T-helper 17 cell (primary cell): ENCODE measurements at regions not wholly inside any gene's neighbourhood (a gene's known extent, or its start where the extent isn't known, plus 50 kb on each side); places are given as distances from the start of the nearest gene placed in this dataset.
"Not testable (repeated sequence)": the region's sequence is repeated elsewhere in the genome, so short reads cannot be mapped to it uniquely, and the experiment has no call there.

Source experiments
- ATAC-seq: fragments of 150-1000 bp; cut with Tn5 transposase; 2 replicates; pipeline ENCODE4 v1.10.0; 2021; ENCODE audit warnings: mild to moderate bottlenecking, moderate library complexity
- DNase-seq, 3 donors: peaks; one replicate each; pipeline versions ENCODE4 v3.0.0 to v3.0.0-alpha.2; 2020 to 2021
- H3K9me3 ChIP-seq: one replicate; pipeline ENCODE4 v1.7.0; 2013; ENCODE audit warnings: low read length, mild to moderate bottlenecking; ENCODE audit not compliant: control insufficient read depth, poor library complexity, severe bottlenecking
- H3K27ac Mint-ChIP-seq: one replicate; pipeline ENCODE4 v1.8.0; 2022; ENCODE audit warnings: mild to moderate bottlenecking, moderate library complexity, mixed read lengths
- H3K27me3 Mint-ChIP-seq: one replicate; pipeline ENCODE4 v1.8.0; 2022; ENCODE audit warnings: mixed read lengths
- H3K36me3 Mint-ChIP-seq: one replicate; pipeline ENCODE4 v1.8.0; 2022; ENCODE audit warnings: low read depth, mixed read lengths
- H3K4me1 Mint-ChIP-seq: one replicate; pipeline ENCODE4 v1.8.0; 2022; ENCODE audit warnings: mild to moderate bottlenecking, mixed read lengths
- H3K4me3 Mint-ChIP-seq: one replicate; pipeline ENCODE4 v1.8.0; 2022; ENCODE audit warnings: mild to moderate bottlenecking, moderate library complexity, mixed read lengths

- no peak overlapping the region for H3K4me3 Mint-ChIP-seq
These were observed 75.3 kb upstream of the POMP start for GRCh38 chr13:28583651-28584091.

GRCh38 chr13:28582892-28583240 lies 76.1 kb upstream of the POMP start:
- Mint-ChIP-seq H3K4me1 (peaks cover 15% of the 10 kb centered on the region), H3K27ac (no peak overlapping the region)
- DNase-seq = no peak

More at GRCh38 chr13:28583651-28584091, 75.3 kb upstream of the POMP start:
- H3K4me1 Mint-ChIP-seq = peaks cover 15% of the 10 kb centered on the region
- H3K36me3 Mint-ChIP-seq = no peaks in the 10 kb centered on the region
- ATAC-seq = no peak
- no peaks in the 10 kb centered on the region for H3K9me3 ChIP-seq
- DNase-seq = no peak
- peaks cover 19% of the 10 kb centered on the region for H3K27me3 Mint-ChIP-seq
- H3K27ac Mint-ChIP-seq = no peak overlapping the region

GRCh38 chr13:28582225-28582891 lies 76.6 kb upstream of the POMP start:
- Mint-ChIP-seq H3K4me3 (no peak overlapping the region), H3K4me1 (peaks cover 14% of the 10 kb centered on the region), H3K27me3 (peaks cover 26% of the 10 kb centered on the region), H3K36me3 (no peaks in the 10 kb centered on the region), H3K27ac (no peak overlapping the region)
- DNase-seq (no peak), ATAC-seq (no peak)
- no peaks in the 10 kb centered on the region for H3K9me3 ChIP-seq

More at GRCh38 chr13:28582892-28583240, 76.1 kb upstream of the POMP start:
- no peaks in the 10 kb centered on the region for H3K9me3 ChIP-seq
- ATAC-seq = no peak
- Mint-ChIP-seq H3K36me3 (no peaks in the 10 kb centered on the region), H3K27me3 (peaks cover 21% of the 10 kb centered on the region), H3K4me3 (no peak overlapping the region)

- Mint-ChIP-seq H3K27ac (no peak overlapping the region), H3K36me3 (peaks cover under 1% of the 10 kb centered on the region), H3K27me3 (peaks cover 26% of the 10 kb centered on the region), H3K4me1 (peaks cover 12% of the 10 kb centered on the region), H3K4me3 (no peak overlapping the region)
- ATAC-seq (no peak), DNase-seq (no peak)
- H3K9me3 ChIP-seq = no peaks in the 10 kb centered on the region
These were observed 77.5 kb upstream of the POMP start for GRCh38 chr13:28581451-28581850.

- no peaks in the 10 kb centered on the region for H3K9me3 ChIP-seq
- DNase-seq (no peak), ATAC-seq (no peak)
- H3K27me3 Mint-ChIP-seq = peaks cover 26% of the 10 kb centered on the region
- H3K4me3 Mint-ChIP-seq = no peak overlapping the region
- H3K27ac Mint-ChIP-seq = no peak overlapping the region
- H3K4me1 Mint-ChIP-seq = peaks cover 2% of the 10 kb centered on the region
- H3K36me3 Mint-ChIP-seq = peaks cover 2% of the 10 kb centered on the region
These were observed 79.2 kb upstream of the POMP start for GRCh38 chr13:28579736-28580135.

GRCh38 chr13:28579322-28579721 lies 79.6 kb upstream of the POMP start:
- ATAC-seq (no peak), DNase-seq (no peak)
- Mint-ChIP-seq H3K4me3 (no peak overlapping the region), H3K4me1 (peaks cover 2% of the 10 kb centered on the region), H3K27ac (no peak overlapping the region), H3K36me3 (peaks cover 2% of the 10 kb centered on the region), H3K27me3 (peaks cover 26% of the 10 kb centered on the region)
- H3K9me3 ChIP-seq = no peaks in the 10 kb centered on the region

GRCh38 chr13:28576067-28576466 lies 81.1 kb upstream of the FLT1 start:
- peaks cover 2% of the 10 kb centered on the region for H3K36me3 Mint-ChIP-seq
- H3K9me3 ChIP-seq = no peaks in the 10 kb centered on the region
- no peak for ATAC-seq
- H3K27ac Mint-ChIP-seq = no peak overlapping the region
- H3K27me3 Mint-ChIP-seq = peaks cover 16% of the 10 kb centered on the region
- H3K4me3 Mint-ChIP-seq = no peak overlapping the region
- no peak for DNase-seq
- peaks cover 2% of the 10 kb centered on the region for H3K4me1 Mint-ChIP-seq

- peaks cover 16% of the 10 kb centered on the region for H3K27me3 Mint-ChIP-seq
These were observed 80.3 kb upstream of the FLT1 start for GRCh38 chr13:28575200-28575599.

GRCh38 chr13:28574617-28575142 lies 79.8 kb upstream of the FLT1 start:
- no peaks in the 10 kb centered on the region for H3K9me3 ChIP-seq
- Mint-ChIP-seq H3K27me3 (peaks cover 16% of the 10 kb centered on the region), H3K4me3 (no peak overlapping the region), H3K36me3 (peaks cover 2% of the 10 kb centered on the region), H3K4me1 (peaks cover 2% of the 10 kb centered on the region), H3K27ac (no peak overlapping the region)
- ATAC-seq = peak; percentile 44
- DNase-seq = no peak

More at GRCh38 chr13:28575200-28575599, 80.3 kb upstream of the FLT1 start:
- peaks cover 2% of the 10 kb centered on the region for H3K4me1 Mint-ChIP-seq
- H3K27ac Mint-ChIP-seq = no peak overlapping the region
- H3K4me3 Mint-ChIP-seq = no peak overlapping the region
- H3K9me3 ChIP-seq = no peaks in the 10 kb centered on the region
- ATAC-seq = no peak
- H3K36me3 Mint-ChIP-seq = peaks cover 2% of the 10 kb centered on the region
- DNase-seq = no peak

GRCh38 chr13:28573595-28574373 lies 78.9 kb upstream of the FLT1 start:
- ATAC-seq (no peak), DNase-seq (no peak)
- Mint-ChIP-seq H3K27me3 (peaks cover 19% of the 10 kb centered on the region), H3K4me1 (peaks cover 5% of the 10 kb centered on the region), H3K27ac (no peak overlapping the region), H3K4me3 (no peak overlapping the region), H3K36me3 (peaks cover 2% of the 10 kb centered on the region)
- H3K9me3 ChIP-seq = no peaks in the 10 kb centered on the region

- H3K4me3 Mint-ChIP-seq = no peak overlapping the region
- no peaks in the 10 kb centered on the region for H3K9me3 ChIP-seq
- peaks cover 20% of the 10 kb centered on the region for H3K27me3 Mint-ChIP-seq
- ATAC-seq (no peak), DNase-seq (no peak)
- no peak overlapping the region for H3K27ac Mint-ChIP-seq
- H3K36me3 Mint-ChIP-seq = peaks cover 2% of the 10 kb centered on the region
- peaks cover 7% of the 10 kb centered on the region for H3K4me1 Mint-ChIP-seq
These were observed 77.9 kb upstream of the FLT1 start for GRCh38 chr13:28572871-28573270.

GRCh38 chr13:28570356-28570755 lies 75.4 kb upstream of the FLT1 start:
- ATAC-seq, H3K27ac Mint-ChIP-seq, H3K4me1 Mint-ChIP-seq, H3K4me3 Mint-ChIP-seq, H3K9me3 ChIP-seq, DNase-seq, H3K36me3 Mint-ChIP-seq: not testable (repeated sequence)
- peaks cover 23% of the 10 kb centered on the region for H3K27me3 Mint-ChIP-seq

- no peaks in the 10 kb centered on the region for H3K9me3 ChIP-seq
- Mint-ChIP-seq H3K27ac (no peak overlapping the region), H3K4me3 (no peak overlapping the region), H3K27me3 (peaks cover 23% of the 10 kb centered on the region), H3K4me1 (peaks cover 5% of the 10 kb centered on the region), H3K36me3 (peaks cover 5% of the 10 kb centered on the region)
- ATAC-seq (no peak), DNase-seq (no peak)
These were observed 75.0 kb upstream of the FLT1 start for GRCh38 chr13:28569886-28570285.
